CD4-positive, alpha-beta T cell (primary cell): ENCODE measurements at regions not wholly inside any gene's neighbourhood (a gene's known extent, or its start where the extent isn't known, plus 50 kb on each side); places are given as distances from the start of the nearest gene placed in this dataset.

ENCODE experiments used
- ATAC-seq: fragments of 200-7000 bp; cut with Tn5 transposase; one replicate; pipeline ENCODE4 v1.10.0; 2022; ENCODE audit warnings: mild to moderate bottlenecking; ENCODE audit not compliant: poor library complexity
- CTCF ChIA-PET: fragments of 350-600 bp; sonication (Branson Sonifier 250); formaldehyde crosslinking; loops from one replicate; lab custom pipeline; 2021; ENCODE audit warnings: antibody characterized with exemption, inconsistent platforms; lab: Charles Lee
- POLR2A ChIA-PET: fragments of 350-600 bp; sonication (Branson Sonifier 250); formaldehyde crosslinking; loops from one replicate; lab custom pipeline; 2021; ENCODE audit warnings: antibody characterized with exemption, inconsistent platforms; lab: Charles Lee
- DNase-seq, 14 experiments: peaks; one replicate each; pipeline ENCODE4 v3.0.0-alpha.2; 2013 to 2020; ENCODE audit warnings: mixed read lengths in 2 of 14
- H3K27ac ChIP-seq, 2 donors: one replicate each; pipeline versions ENCODE4 v1.5.1 to v1.7.0; 2013; ENCODE audit warnings: low read length in 2 of 2, low read depth in 1 of 2, mild to moderate bottlenecking in 1 of 2
- H3K27me3 ChIP-seq, 2 experiments: 1 replicate in 1 of 2; 2 replicates in 1 of 2; pipeline versions ENCODE4 v1.6.1 to v1.7.0; 2013; ENCODE audit warnings: low read length in 2 of 2, control low read depth in 1 of 2, mild to moderate bottlenecking in 1 of 2, moderate library complexity in 1 of 2; ENCODE audit not compliant: insufficient read depth in 2 of 2, control insufficient read depth in 1 of 2
- H3K36me3 ChIP-seq: one replicate; pipeline ENCODE4 v1.6.1; 2013; ENCODE audit warnings: low read length, control low read depth; ENCODE audit not compliant: insufficient read depth
- H3K4me1 ChIP-seq: one replicate; pipeline ENCODE4 v1.6.1; 2013; ENCODE audit warnings: low read length, control low read depth; ENCODE audit not compliant: insufficient read depth
- H3K4me3 ChIP-seq: one replicate; pipeline ENCODE4 v1.5.1; 2013; ENCODE audit warnings: mild to moderate bottlenecking, low read length, moderate library complexity
- H3K9me3 ChIP-seq, 2 experiments: 1 replicate in 1 of 2; 2 replicates in 1 of 2; pipeline versions ENCODE4 v1.6.1 to v1.7.0; 2013; ENCODE audit warnings: low read length in 2 of 2, mild to moderate bottlenecking in 2 of 2, control low read depth in 1 of 2, moderate library complexity in 1 of 2; ENCODE audit not compliant: control insufficient read depth in 1 of 2, insufficient read depth in 1 of 2
- H3K27ac Mint-ChIP-seq: one replicate; pipeline ENCODE4 v1.8.0; 2020; ENCODE audit warnings: mixed read lengths
- H3K27me3 Mint-ChIP-seq: one replicate; pipeline ENCODE4 v1.8.0; 2021; ENCODE audit warnings: mixed read lengths
- H3K36me3 Mint-ChIP-seq: one replicate; pipeline ENCODE4 v1.8.0; 2021; ENCODE audit warnings: low read depth, mixed read lengths
- H3K4me1 Mint-ChIP-seq: one replicate; pipeline ENCODE4 v1.8.0; 2021; ENCODE audit warnings: low read depth, mixed read lengths
- H3K4me3 Mint-ChIP-seq: one replicate; pipeline ENCODE4 v1.8.0; 2020; ENCODE audit warnings: mild to moderate bottlenecking, mixed read lengths
- H3K9me3 Mint-ChIP-seq: one replicate; pipeline ENCODE4 v1.8.0; 2020; ENCODE audit warnings: mixed read lengths
- CTCF ChIP-seq: fragments of 200-600 bp; IDR thresholded peaks from one replicate; pipeline ENCODE4 v1.8.0; 2022; ENCODE audit warnings: antibody characterized with exemption, mild to moderate bottlenecking
- intact Hi-C, 2 experiments: fragments of 100-400 bp; cut with DNase I in 1 of 2; cut with micrococcal nuclease in 1 of 2; formaldehyde crosslinking; loops; one replicate each; pipeline versions ENCODE4 v1.15.1 to v1.9.0; 2023 to 2025; cut with DNase I, micrococcal nuclease

GRCh38 chr16:86089334-86089900 lies 190.5 kb downstream of the IRF8 start:
- Histone ChIP-seq H3K9me3 (no peaks in the 10 kb centered on the region), H3K36me3 (no peaks in the 10 kb centered on the region), H3K27ac (no peak overlapping the region), H3K27me3 (no peaks in the 10 kb centered on the region), H3K4me1 (no peaks in the 10 kb centered on the region), H3K4me3 (no peak overlapping the region)
- Mint-ChIP-seq H3K27ac (no peak overlapping the region), H3K27me3 (no peaks in the 10 kb centered on the region), H3K9me3 (no peaks in the 10 kb centered on the region), H3K4me1 (no peaks in the 10 kb centered on the region), H3K36me3 (no peaks in the 10 kb centered on the region), H3K4me3 (no peak overlapping the region)
- ChIA-PET POLR2A (no interaction called here), CTCF (no interaction called here)
- ATAC-seq (no peak), DNase-seq (no peak)
- intact Hi-C loops = no loop called here
- no peak for TF ChIP-seq CTCF

- Histone ChIP-seq H3K9me3 (no peaks in the 10 kb centered on the region), H3K4me1 (no peaks in the 10 kb centered on the region), H3K27me3 (no peaks in the 10 kb centered on the region), H3K27ac (no peak overlapping the region), H3K4me3 (no peak overlapping the region), H3K36me3 (no peaks in the 10 kb centered on the region)
- ATAC-seq (no peak), DNase-seq (peak in 1 of 14 experiments; percentile 3)
- Mint-ChIP-seq H3K27ac (no peak overlapping the region), H3K4me3 (no peak overlapping the region), H3K36me3 (no peaks in the 10 kb centered on the region), H3K4me1 (no peaks in the 10 kb centered on the region), H3K9me3 (no peaks in the 10 kb centered on the region), H3K27me3 (no peaks in the 10 kb centered on the region)
- TF ChIP-seq CTCF = no peak
- intact Hi-C loops = no loop called here
- ChIA-PET POLR2A (no interaction called here), CTCF (no interaction called here)
Measured at GRCh38 chr16:86089991-86090390, 191.0 kb downstream of the IRF8 start.

GRCh38 chr16:86090461-86091170 lies 191.7 kb downstream of the IRF8 start:
- Histone ChIP-seq H3K4me1 (no peaks in the 10 kb centered on the region), H3K9me3 (no peaks in the 10 kb centered on the region), H3K27ac (no peak overlapping the region), H3K36me3 (no peaks in the 10 kb centered on the region), H3K4me3 (no peak overlapping the region), H3K27me3 (no peaks in the 10 kb centered on the region)
- no peaks in the 10 kb centered on the region for H3K9me3 Mint-ChIP-seq
- H3K4me3 Mint-ChIP-seq = no peak overlapping the region
- H3K4me1 Mint-ChIP-seq = no peaks in the 10 kb centered on the region
- ChIA-PET POLR2A (no interaction called here), CTCF (no interaction called here)
- intact Hi-C loops = no loop called here
- ATAC-seq = no peak
- no peaks in the 10 kb centered on the region for H3K36me3 Mint-ChIP-seq
- H3K27ac Mint-ChIP-seq = no peak overlapping the region
- DNase-seq = no peak
- no peaks in the 10 kb centered on the region for H3K27me3 Mint-ChIP-seq
- TF ChIP-seq CTCF = no peak
